Liver (tissue), 8 donors: ENCODE measurements at regions not wholly inside any gene's neighbourhood (a gene's known extent, or its start where the extent isn't known, plus 50 kb on each side); places are given as distances from the start of the nearest gene placed in this dataset.

Source experiments
- DNase-seq: peaks from one replicate; pipeline ENCODE4 v3.0.0-alpha.2; 2017; ENCODE audit warnings: low spot score
- H3K27ac ChIP-seq, 2 donors: one replicate each; pipeline ENCODE4 v1.7.0; 2013; ENCODE audit warnings: inconsistent platforms in 2 of 2, low read length in 2 of 2, control low read depth in 1 of 2, low read depth in 1 of 2, mild to moderate bottlenecking in 1 of 2
- H3K27me3 ChIP-seq, 4 donors: one replicate each; pipeline versions ENCODE4 v1.6.1 to v1.7.0; 2013; ENCODE audit warnings: low read length in 3 of 4, inconsistent platforms in 1 of 4, mild to moderate bottlenecking in 1 of 4, moderate library complexity in 1 of 4; ENCODE audit not compliant: control insufficient read depth in 4 of 4, insufficient read depth in 4 of 4
- H3K36me3 ChIP-seq, 4 donors: one replicate each; pipeline versions ENCODE4 v1.6.1 to v1.7.0; 2013; ENCODE audit warnings: low read length in 3 of 4, mild to moderate bottlenecking in 3 of 4, low read depth in 1 of 4, moderate library complexity in 1 of 4; ENCODE audit not compliant: control insufficient read depth in 4 of 4, insufficient read depth in 3 of 4
- H3K4me1 ChIP-seq, 4 donors: one replicate each; pipeline versions ENCODE4 v1.6.1 to v1.7.0; 2013; ENCODE audit warnings: low read length in 3 of 4, mild to moderate bottlenecking in 3 of 4, moderate library complexity in 1 of 4; ENCODE audit not compliant: control insufficient read depth in 4 of 4, insufficient read depth in 4 of 4
- H3K4me3 ChIP-seq, 3 donors: one replicate each; pipeline versions ENCODE4 v1.6.1 to v1.7.0; 2013; ENCODE audit warnings: low read length in 3 of 3, control low read depth in 1 of 3, low read depth in 1 of 3, mild to moderate bottlenecking in 1 of 3
- H3K9ac ChIP-seq, 2 donors: one replicate each; pipeline ENCODE4 v1.7.0; 2013; ENCODE audit warnings: low read length in 2 of 2, mild to moderate bottlenecking in 2 of 2, moderate library complexity in 2 of 2, control low read depth in 1 of 2, low read depth in 1 of 2
- H3K9me3 ChIP-seq, 4 donors: one replicate each; pipeline versions ENCODE4 v1.6.1 to v1.7.0; 2013; ENCODE audit warnings: low read length in 3 of 4; ENCODE audit not compliant: control insufficient read depth in 4 of 4
- ATF3 ChIP-seq: IDR thresholded peaks from 2 replicates; pipeline ENCODE4 v1.6.1; 2016; ENCODE audit warnings: antibody characterized with exemption
- CTCF ChIP-seq: fragments of 150-350 bp; IDR thresholded peaks from 2 replicates; pipeline ENCODE4 v1.5.1; 2017; ENCODE audit warnings: improper control_type of control experiment, low read depth, low read length; ENCODE audit not compliant: missing input control
- FOXA1 ChIP-seq: IDR thresholded peaks from 2 replicates; pipeline ENCODE4 v1.6.1; 2016; ENCODE audit warnings: antibody characterized with exemption
- FOXA2 ChIP-seq: IDR thresholded peaks from 2 replicates; pipeline ENCODE4 v1.6.1; 2016; ENCODE audit warnings: antibody characterized with exemption
- GABPA ChIP-seq, 2 donors: IDR thresholded peaks in 1 of 2; conservative IDR thresholded peaks in 1 of 2; 2 replicates each; pipeline ENCODE4 v1.6.1; 2016; ENCODE audit warnings: antibody characterized with exemption in 2 of 2, mild to moderate bottlenecking in 1 of 2, moderate library complexity in 1 of 2
- HNF4A ChIP-seq, 2 donors: conservative IDR thresholded peaks; 2 replicates each; pipeline ENCODE4 v1.6.1; 2016; ENCODE audit warnings: antibody characterized with exemption in 2 of 2, mild to moderate bottlenecking in 2 of 2
- HNF4G ChIP-seq: IDR thresholded peaks from 2 replicates; pipeline ENCODE4 v1.6.1; 2016; ENCODE audit warnings: antibody characterized with exemption
- JUND ChIP-seq, 2 donors: IDR thresholded peaks; 2 replicates each; pipeline ENCODE4 v1.6.1; 2016; ENCODE audit warnings: antibody characterized with exemption in 2 of 2
- MAX ChIP-seq: IDR thresholded peaks from 2 replicates; pipeline ENCODE4 v1.6.1; 2016; ENCODE audit warnings: antibody characterized with exemption
- NR2F2 ChIP-seq: IDR thresholded peaks from 2 replicates; pipeline ENCODE4 v1.6.1; 2016; ENCODE audit warnings: antibody characterized with exemption
- RAD21 ChIP-seq, 2 donors: IDR thresholded peaks; 2 replicates each; pipeline ENCODE4 v1.6.1; 2016; ENCODE audit warnings: antibody characterized with exemption in 2 of 2, mild to moderate bottlenecking in 2 of 2
- REST ChIP-seq: IDR thresholded peaks from 2 replicates; pipeline ENCODE4 v1.6.1; 2016; ENCODE audit warnings: antibody characterized with exemption, mild to moderate bottlenecking
- RXRA ChIP-seq, 2 donors: IDR thresholded peaks; 2 replicates each; pipeline ENCODE4 v1.6.1; 2017 to 2018; ENCODE audit warnings: antibody characterized with exemption in 2 of 2, mild to moderate bottlenecking in 1 of 2
- SP1 ChIP-seq: IDR thresholded peaks from 2 replicates; pipeline ENCODE4 v1.6.1; 2018; ENCODE audit warnings: antibody characterized with exemption, mild to moderate bottlenecking
- TAF1 ChIP-seq: conservative IDR thresholded peaks from 2 replicates; pipeline ENCODE4 v1.6.1; 2016; ENCODE audit warnings: antibody characterized with exemption, mild to moderate bottlenecking
- YY1 ChIP-seq: IDR thresholded peaks from 2 replicates; pipeline ENCODE4 v1.6.1; 2016; ENCODE audit warnings: antibody characterized with exemption, mild to moderate bottlenecking
- ZBTB33 ChIP-seq: IDR thresholded peaks from 2 replicates; pipeline ENCODE4 v1.6.1; 2016; ENCODE audit warnings: antibody characterized with exemption
- WGBS: extraction: QIAGEN DNeasy Blood & Tissue Kit; methylation state at CpG from one replicate; pipeline ENCODE4 v1.1.7; 2013; 5-methylcytosine and 5-hydroxymethylcytosine counted together
- donor health status: healthy.
- donor health status: healthy.
- donor health status: healthy.
- donor health status: healthy.
- donor health status: healthy.

- no peak for DNase-seq
- Histone ChIP-seq H3K27me3 (peaks cover 0 to 3% (median 0%) of the 10 kb centered on the region in 4 donors), H3K4me1 (no peaks in the 10 kb centered on the region), H3K27ac (no peak overlapping the region), H3K9me3 (no peaks in the 10 kb centered on the region), H3K36me3 (no peaks in the 10 kb centered on the region), H3K4me3 (no peak overlapping the region), H3K9ac (no peak overlapping the region)
- TF ChIP-seq RXRA (IDR thresholded peaks at IDR 0.05) (no peak), GABPA (IDR thresholded peaks at IDR 0.05 in 1 of 2, conservative IDR thresholded peaks at IDR 0.05 in 1 of 2) (no peak), RAD21 (IDR thresholded peaks at IDR 0.05) (no peak), ZBTB33 (no peak), TAF1 (no peak), JUND (IDR thresholded peaks at IDR 0.05) (no peak), HNF4A (conservative IDR thresholded peaks at IDR 0.05) (no peak), FOXA2 (no peak), NR2F2 (no peak), MAX (no peak), REST (no peak), SP1 (no peak)
- WGBS: 59% methylated on average over 3 of the region's 3 CpGs
These were observed 256.1 kb upstream of the ITM2A start for GRCh38 chrX:79623098-79623762.

- Histone ChIP-seq H3K9ac (no peak overlapping the region), H3K36me3 (no peaks in the 10 kb centered on the region), H3K4me1 (no peaks in the 10 kb centered on the region), H3K27me3 (peaks cover 0 to 3% (median 1%) of the 10 kb centered on the region in 4 donors), H3K4me3 (no peak overlapping the region), H3K9me3 (no peaks in the 10 kb centered on the region), H3K27ac (no peak overlapping the region)
- 57% methylated on average over 4 of the region's 4 CpGs for WGBS
- DNase-seq: no peak
- TF ChIP-seq FOXA2: no peak
- TF ChIP-seq YY1: no peak
- no peak for TF ChIP-seq JUND (IDR thresholded peaks at IDR 0.05)
- TF ChIP-seq NR2F2: no peak
- TF ChIP-seq SP1: no peak
- no peak for TF ChIP-seq TAF1
- no peak for TF ChIP-seq MAX
- no peak for TF ChIP-seq RAD21 (IDR thresholded peaks at IDR 0.05)
- no peak for TF ChIP-seq ATF3
- no peak for TF ChIP-seq ZBTB33
- TF ChIP-seq HNF4A (conservative IDR thresholded peaks at IDR 0.05): no peak
- no peak for TF ChIP-seq FOXA1
- no peak for TF ChIP-seq HNF4G
- no peak for TF ChIP-seq RXRA (IDR thresholded peaks at IDR 0.05)
- no peak for TF ChIP-seq REST
- TF ChIP-seq CTCF: no peak
These were observed 251.1 kb upstream of the ITM2A start for GRCh38 chrX:79618280-79618679.
